Astrocyte (in vitro differentiated cells and primary cell): ENCODE measurements at regions not wholly inside any gene's neighbourhood (a gene's known extent, or its start where the extent isn't known, plus 50 kb on each side); places are given as distances from the start of the nearest gene placed in this dataset.
A peak's percentile ranks its signal among the peaks of the same experiment; 100 is the strongest.

Source experiments
- DNase-seq: peaks from one replicate; pipeline ENCODE4 v3.0.0-alpha.2; 2010; ENCODE audit warnings: low read depth
- FAIRE-seq: peaks from 2 replicates; lab custom pipeline; 2011; peaks lifted over from hg19 to GRCh38; lab: Jason Lieb, UNC
- H2AFZ ChIP-seq: 2 replicates; pipeline ENCODE4 v1.6.0; 2012; ENCODE audit warnings: low read depth, low read length, inconsistent platforms
- H3K27ac ChIP-seq: 2 replicates; pipeline ENCODE4 v1.5.1; 2011; ENCODE audit warnings: low read depth, low read length, inconsistent platforms
- H3K27me3 ChIP-seq: 2 replicates; pipeline ENCODE4 v1.6.0; 2011; ENCODE audit warnings: low read length, inconsistent platforms; ENCODE audit not compliant: insufficient read depth
- H3K36me3 ChIP-seq: 2 replicates; pipeline ENCODE4 v1.5.1; 2011; ENCODE audit warnings: low read length, inconsistent platforms; ENCODE audit not compliant: insufficient read depth
- H3K4me1 ChIP-seq: 2 replicates; pipeline ENCODE4 v1.5.1; 2011; ENCODE audit warnings: low read length, inconsistent platforms; ENCODE audit not compliant: insufficient read depth
- H3K4me2 ChIP-seq: 2 replicates; pipeline ENCODE4 v1.6.0; 2012; ENCODE audit warnings: low read length, inconsistent platforms
- H3K4me3 ChIP-seq: 2 replicates; pipeline ENCODE4 v1.5.1; 2011; ENCODE audit warnings: low read depth, mild to moderate bottlenecking, low read length, inconsistent platforms; ENCODE audit not compliant: insufficient read depth
- H3K79me2 ChIP-seq: 2 replicates; pipeline ENCODE4 v1.6.0; 2012; ENCODE audit warnings: mild to moderate bottlenecking, low read length, inconsistent platforms; ENCODE audit not compliant: insufficient read depth
- H3K9ac ChIP-seq: 2 replicates; pipeline ENCODE4 v1.6.0; 2012; ENCODE audit warnings: mild to moderate bottlenecking, low read length, inconsistent platforms
- H3K9me3 ChIP-seq: 2 replicates; pipeline ENCODE4 v1.5.1; 2012; ENCODE audit warnings: low read depth, mild to moderate bottlenecking, low read length, inconsistent platforms; ENCODE audit not compliant: insufficient read depth
- H4K20me1 ChIP-seq: 2 replicates; pipeline ENCODE4 v1.6.0; 2012; ENCODE audit warnings: low read length, inconsistent platforms; ENCODE audit not compliant: insufficient read depth
- H3K27ac Mint-ChIP-seq: one replicate; pipeline ENCODE4 v1.8.0; 2021; ENCODE audit warnings: mild to moderate bottlenecking, mixed read lengths; ENCODE audit not compliant: unreplicated experiment
- H3K27me3 Mint-ChIP-seq: one replicate; pipeline ENCODE4 v1.8.0; 2021; ENCODE audit warnings: low read depth, mixed read lengths; ENCODE audit not compliant: unreplicated experiment
- H3K36me3 Mint-ChIP-seq: one replicate; pipeline ENCODE4 v1.8.0; 2021; ENCODE audit warnings: low read depth, mixed read lengths; ENCODE audit not compliant: unreplicated experiment
- H3K4me1 Mint-ChIP-seq: one replicate; pipeline ENCODE4 v1.8.0; 2021; ENCODE audit warnings: low read depth, mixed read lengths; ENCODE audit not compliant: unreplicated experiment
- H3K4me3 Mint-ChIP-seq: one replicate; pipeline ENCODE4 v1.8.0; 2021; ENCODE audit warnings: mild to moderate bottlenecking, moderate library complexity, mixed read lengths; ENCODE audit not compliant: unreplicated experiment
- H3K9me3 Mint-ChIP-seq: one replicate; pipeline ENCODE4 v1.8.0; 2021; ENCODE audit warnings: mild to moderate bottlenecking, mixed read lengths; ENCODE audit not compliant: unreplicated experiment
- EZH2 ChIP-seq: IDR thresholded peaks from 2 replicates; pipeline ENCODE4 v1.6.1; 2012; ENCODE audit warnings: mild to moderate bottlenecking, low read length, inconsistent platforms; ENCODE audit not compliant: insufficient read depth
- TF ChIP-seq, protein P1 (sequence below): IDR thresholded peaks from 2 replicates; pipeline ENCODE4 v1.5.1; 2011; ENCODE audit warnings: low read depth, mild to moderate bottlenecking, inconsistent platforms, low read length, moderate library complexity; ENCODE audit not compliant: insufficient read depth

DNA sequence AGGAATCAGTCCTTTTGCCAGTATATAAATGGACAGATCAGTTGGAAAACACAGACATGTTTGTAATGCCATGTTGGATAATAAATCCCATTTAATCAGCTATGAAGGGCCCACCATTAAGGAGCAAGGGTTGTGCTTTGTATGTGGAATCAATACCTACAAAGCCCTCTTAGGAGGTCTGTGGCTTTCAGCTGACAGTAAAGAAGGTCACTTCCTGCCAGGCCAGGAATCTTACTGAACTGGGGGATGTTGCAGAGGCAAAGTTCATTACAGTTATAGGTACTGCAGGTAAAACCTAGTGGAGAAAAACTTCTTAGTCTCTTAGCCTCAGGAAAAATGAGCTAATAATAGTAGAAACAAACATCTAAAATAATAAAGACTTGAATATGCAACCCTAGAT is 129.5 kb downstream of the FAM76B start:
- no peaks in the 10 kb centered on the region for H3K4me1 ChIP-seq
- peaks cover 12% of the 10 kb centered on the region for H3K4me1 Mint-ChIP-seq
- H3K9me3 Mint-ChIP-seq, result no peaks in the 10 kb centered on the region
- H3K27me3 Mint-ChIP-seq, result no peaks in the 10 kb centered on the region
- no peak overlapping the region for H2AFZ ChIP-seq
- H3K79me2 ChIP-seq, result no peaks in the 10 kb centered on the region
- H3K27ac Mint-ChIP-seq, result no peak overlapping the region
- H3K36me3 Mint-ChIP-seq, result no peaks in the 10 kb centered on the region
- H3K27me3 ChIP-seq, result no peaks in the 10 kb centered on the region
- H3K4me3 ChIP-seq, result no peak overlapping the region
- no peak overlapping the region for H3K4me2 ChIP-seq
- no peaks in the 10 kb centered on the region for H3K36me3 ChIP-seq
- H3K4me3 Mint-ChIP-seq, result no peak overlapping the region
- H3K9me3 ChIP-seq, result no peaks in the 10 kb centered on the region
- no peak overlapping the region for H3K9ac ChIP-seq
- TF ChIP-seq EZH2, result no peak
- TF ChIP-seq, protein P1, sequence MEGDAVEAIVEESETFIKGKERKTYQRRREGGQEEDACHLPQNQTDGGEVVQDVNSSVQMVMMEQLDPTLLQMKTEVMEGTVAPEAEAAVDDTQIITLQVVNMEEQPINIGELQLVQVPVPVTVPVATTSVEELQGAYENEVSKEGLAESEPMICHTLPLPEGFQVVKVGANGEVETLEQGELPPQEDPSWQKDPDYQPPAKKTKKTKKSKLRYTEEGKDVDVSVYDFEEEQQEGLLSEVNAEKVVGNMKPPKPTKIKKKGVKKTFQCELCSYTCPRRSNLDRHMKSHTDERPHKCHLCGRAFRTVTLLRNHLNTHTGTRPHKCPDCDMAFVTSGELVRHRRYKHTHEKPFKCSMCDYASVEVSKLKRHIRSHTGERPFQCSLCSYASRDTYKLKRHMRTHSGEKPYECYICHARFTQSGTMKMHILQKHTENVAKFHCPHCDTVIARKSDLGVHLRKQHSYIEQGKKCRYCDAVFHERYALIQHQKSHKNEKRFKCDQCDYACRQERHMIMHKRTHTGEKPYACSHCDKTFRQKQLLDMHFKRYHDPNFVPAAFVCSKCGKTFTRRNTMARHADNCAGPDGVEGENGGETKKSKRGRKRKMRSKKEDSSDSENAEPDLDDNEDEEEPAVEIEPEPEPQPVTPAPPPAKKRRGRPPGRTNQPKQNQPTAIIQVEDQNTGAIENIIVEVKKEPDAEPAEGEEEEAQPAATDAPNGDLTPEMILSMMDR, result no peak
- no peak for DNase-seq
- no peaks in the 10 kb centered on the region for H4K20me1 ChIP-seq
- H3K27ac ChIP-seq, result no peak overlapping the region
- no peak for FAIRE-seq

DNA sequence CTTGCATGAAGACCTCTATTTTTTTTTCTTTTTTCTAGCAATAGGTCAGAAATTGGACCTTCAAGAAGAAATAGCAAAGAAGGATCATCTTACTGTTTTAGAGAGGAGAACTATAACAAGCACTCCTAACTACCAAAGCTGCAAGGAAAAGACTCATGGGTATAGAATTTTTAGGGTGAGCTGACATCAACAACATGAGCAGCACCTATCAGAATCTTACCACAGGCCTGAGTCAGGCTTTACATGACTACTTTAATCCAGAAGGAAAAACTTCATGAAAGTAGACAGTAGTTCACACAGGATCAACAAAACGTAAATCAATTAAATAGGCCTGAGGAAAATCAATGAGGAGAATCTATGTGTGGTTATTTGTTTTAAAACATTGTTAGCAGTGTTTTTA is 130.5 kb downstream of the FAM76B start:
- H2AFZ ChIP-seq, result no peak overlapping the region
- DNase-seq, result peak; percentile 54
- TF ChIP-seq EZH2, result no peak
- Mint-ChIP-seq H3K9me3 (no peaks in the 10 kb centered on the region), H3K27ac (peak overlapping the region; percentile 27), H3K27me3 (no peaks in the 10 kb centered on the region), H3K4me3 (no peak overlapping the region), H3K36me3 (no peaks in the 10 kb centered on the region), H3K4me1 (peaks cover 12% of the 10 kb centered on the region)
- H3K4me3 ChIP-seq, result no peak overlapping the region
- no peaks in the 10 kb centered on the region for H4K20me1 ChIP-seq
- no peak overlapping the region for H3K9ac ChIP-seq
- H3K4me2 ChIP-seq, result no peak overlapping the region
- no peaks in the 10 kb centered on the region for H3K27me3 ChIP-seq
- H3K27ac ChIP-seq, result no peak overlapping the region
- no peak for FAIRE-seq
- H3K79me2 ChIP-seq, result no peaks in the 10 kb centered on the region
- H3K4me1 ChIP-seq, result no peaks in the 10 kb centered on the region
- H3K9me3 ChIP-seq, result no peaks in the 10 kb centered on the region
- no peaks in the 10 kb centered on the region for H3K36me3 ChIP-seq

DNA sequence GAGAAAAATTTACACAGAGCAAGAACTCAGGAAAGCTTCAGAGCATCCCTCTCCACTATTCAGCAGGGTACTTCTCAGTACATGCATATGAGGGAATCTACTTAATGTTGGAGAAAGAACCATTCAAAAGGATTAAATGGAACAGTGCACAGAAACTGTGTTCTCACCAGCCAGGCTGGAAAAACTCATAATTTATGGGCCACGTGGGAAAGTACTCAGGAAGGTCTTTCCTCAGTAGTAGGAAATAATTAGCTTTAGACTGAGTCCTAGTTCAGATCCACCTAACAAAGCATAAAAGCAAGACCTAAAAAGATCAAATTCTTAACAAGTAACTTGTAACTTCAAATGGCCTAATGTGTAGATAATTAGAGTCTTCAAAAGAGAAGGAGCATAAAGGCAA is 134.0 kb downstream of the FAM76B start:
- H3K9me3 Mint-ChIP-seq, result no peaks in the 10 kb centered on the region
- Histone ChIP-seq H3K4me2 (no peak overlapping the region), H3K27ac (no peak overlapping the region), H4K20me1 (no peaks in the 10 kb centered on the region), H3K4me3 (no peak overlapping the region), H2AFZ (no peak overlapping the region), H3K79me2 (no peaks in the 10 kb centered on the region), H3K27me3 (no peaks in the 10 kb centered on the region), H3K9ac (no peak overlapping the region), H3K9me3 (no peaks in the 10 kb centered on the region), H3K36me3 (no peaks in the 10 kb centered on the region), H3K4me1 (no peaks in the 10 kb centered on the region)
- FAIRE-seq (no peak), DNase-seq (no peak)
- H3K27ac Mint-ChIP-seq, result no peak overlapping the region
- no peaks in the 10 kb centered on the region for H3K27me3 Mint-ChIP-seq
- H3K4me1 Mint-ChIP-seq, result peaks cover 12% of the 10 kb centered on the region
- TF ChIP-seq, protein P1, result no peak
- no peak for TF ChIP-seq EZH2
- H3K4me3 Mint-ChIP-seq, result no peak overlapping the region
- no peaks in the 10 kb centered on the region for H3K36me3 Mint-ChIP-seq
